D341Med (cell line): ENCODE measurements at regions not wholly inside any gene's neighbourhood (a gene's known extent, or its start where the extent isn't known, plus 50 kb on each side); places are given as distances from the start of the nearest gene placed in this dataset.
"Not testable (repeated sequence)": the region's sequence is repeated elsewhere in the genome, so short reads cannot be mapped to it uniquely, and the experiment has no call there.

Source experiments
- DNase-seq: peaks from one replicate; pipeline ENCODE4 v3.0.0; 2012; ENCODE audit warnings: low spot score

- DNase-seq, result no peak
Measured at GRCh38 chr7:67359900-67360299, 363.3 kb downstream of the TYW1 start.

- DNase-seq, result no peak
Measured at GRCh38 chr7:67361150-67361549, 364.5 kb downstream of the TYW1 start.

DNA sequence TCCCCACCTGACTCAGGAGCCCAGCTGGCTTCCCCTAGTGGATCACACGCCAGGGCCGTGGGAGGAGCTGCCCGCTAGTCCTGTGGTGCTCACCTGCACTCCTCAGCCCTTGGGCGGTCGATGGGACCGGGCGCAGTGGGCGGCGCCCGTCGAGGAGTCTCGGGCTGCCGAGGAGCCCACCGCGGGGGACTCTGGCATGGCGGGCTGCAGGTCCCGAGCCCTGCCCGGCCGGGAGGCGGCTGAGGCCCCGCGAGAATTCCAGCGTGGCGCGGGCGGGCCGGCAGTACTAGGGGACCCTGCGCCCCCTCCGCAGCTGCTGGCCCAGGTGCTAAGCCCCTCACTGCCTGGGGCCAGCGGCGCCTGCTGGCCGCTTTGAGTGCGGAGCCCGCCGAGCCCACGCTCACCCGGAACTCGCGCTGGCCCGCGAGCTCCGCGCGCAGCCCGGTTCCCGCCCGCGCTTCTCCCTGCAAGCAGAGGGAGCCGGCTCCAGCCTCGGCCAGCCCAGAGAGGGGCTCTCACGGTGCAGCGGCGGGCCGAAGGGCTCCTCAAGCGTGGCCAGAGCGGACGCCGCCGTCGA lies 367.9 kb downstream of the TYW1 start:
- DNase-seq, result no peak

GRCh38 chr7:67371429-67372305 lies 375.0 kb downstream of the TYW1 start:
- DNase-seq, result peak; percentile 91

- not testable (repeated sequence) for DNase-seq
Measured at GRCh38 chr7:67373389-67373788, 376.8 kb downstream of the TYW1 start.

DNA sequence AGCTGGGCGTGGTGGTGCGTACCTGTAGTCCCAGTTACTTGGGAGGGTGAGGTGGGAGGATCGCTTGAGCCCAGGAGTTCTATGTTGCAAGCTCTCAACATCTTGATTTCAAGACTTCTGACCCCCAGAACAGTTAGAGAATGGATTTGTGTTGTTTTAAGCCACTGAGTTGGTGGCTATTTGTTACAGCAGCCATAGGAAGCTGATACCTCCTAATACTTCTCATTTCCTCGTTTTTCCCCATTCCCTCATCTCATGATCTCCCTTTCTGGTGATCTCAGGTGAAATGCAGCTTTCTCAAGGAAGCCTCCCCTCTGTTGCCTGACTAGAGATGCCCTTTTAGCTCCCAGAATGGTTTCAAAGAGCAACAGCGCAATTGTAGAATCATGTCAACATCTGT lies 378.8 kb downstream of the TYW1 start:
- no peak for DNase-seq

GRCh38 chr7:67377939-67378862 lies 381.6 kb downstream of the TYW1 start:
- peak; percentile 88 for DNase-seq

GRCh38 chr7:67380326-67380725 lies 383.7 kb downstream of the TYW1 start:
- DNase-seq, result no peak

GRCh38 chr7:67380858-67381257 lies 384.2 kb downstream of the TYW1 start:
- no peak for DNase-seq

DNA sequence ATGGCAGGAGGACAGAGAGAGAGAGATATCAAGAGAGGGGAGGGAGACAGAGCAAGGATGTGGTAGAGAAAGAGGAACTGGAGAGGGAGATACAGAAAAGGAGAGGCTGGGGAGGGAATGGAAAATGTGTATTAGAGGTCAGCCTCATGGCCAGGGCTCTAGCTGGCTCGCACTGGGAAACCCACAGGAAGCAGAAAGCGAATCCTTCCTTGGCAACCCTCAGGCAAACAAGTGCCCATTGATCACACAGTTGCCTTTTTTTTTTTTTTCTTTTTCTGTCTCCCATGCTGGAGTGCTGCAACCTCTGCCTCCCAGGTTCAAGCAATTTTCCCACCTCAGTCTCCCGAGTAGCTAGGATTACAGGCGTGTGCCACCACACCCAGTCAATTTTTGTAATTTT lies 391.2 kb downstream of the TYW1 start:
- DNase-seq, result no peak

DNA sequence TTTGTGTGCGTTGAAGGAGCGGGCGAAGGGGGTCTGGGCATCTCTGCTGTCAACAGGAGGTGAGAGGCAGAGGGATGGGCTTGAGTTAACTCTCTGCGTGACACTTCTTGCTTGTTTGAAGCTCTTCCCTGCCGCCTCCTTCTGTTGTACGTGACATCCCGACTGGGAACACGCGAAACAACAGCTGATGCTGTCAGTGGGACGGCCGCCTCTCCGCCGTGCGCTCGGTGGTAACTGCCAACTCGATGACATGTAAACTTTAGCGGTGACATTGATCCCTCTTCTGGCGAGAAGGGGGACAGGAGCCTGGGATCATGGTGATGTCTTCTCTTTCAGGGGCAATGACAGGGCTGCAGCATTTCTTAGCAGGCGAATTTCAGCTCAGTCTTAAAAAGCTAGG lies 394.5 kb downstream of the TYW1 start:
- DNase-seq, result no peak

DNA sequence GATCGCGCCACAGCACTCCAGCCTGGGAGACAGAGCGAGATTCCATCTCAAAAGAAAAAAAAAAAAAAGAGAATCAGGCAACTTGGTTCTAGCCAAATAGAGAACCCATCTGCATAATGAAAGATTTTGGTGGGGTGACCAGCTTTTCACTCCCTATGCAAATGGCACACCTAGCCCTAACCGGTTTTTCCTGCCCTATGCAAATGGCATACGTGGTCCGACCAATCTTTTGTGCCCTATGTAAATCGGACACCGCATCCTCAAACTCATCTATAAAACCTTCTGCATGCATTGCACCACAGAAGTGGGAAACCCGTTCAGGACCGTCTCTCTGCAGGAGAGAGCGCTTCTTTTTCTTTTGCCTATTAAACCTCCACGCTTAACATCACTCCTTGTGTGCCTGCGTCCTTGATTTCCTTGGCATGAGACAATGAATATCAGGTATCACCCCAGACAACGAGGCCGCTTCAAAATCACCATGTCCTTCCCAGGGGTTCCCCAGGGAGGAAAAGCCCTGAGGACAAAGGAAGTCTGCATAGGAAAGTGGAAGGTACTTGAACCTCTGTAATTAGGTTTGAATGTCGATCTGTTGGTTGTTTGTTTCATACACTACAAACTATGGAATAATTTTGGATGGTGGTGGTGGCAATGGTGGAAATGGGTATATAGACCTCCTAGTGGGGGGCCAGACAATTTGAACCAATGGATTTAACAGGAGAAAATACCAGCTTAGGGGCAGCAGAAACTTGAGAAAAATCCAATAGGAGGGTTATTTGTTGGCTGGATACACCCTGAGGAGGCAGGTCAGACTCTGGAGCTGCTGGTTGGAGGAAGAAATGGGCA lies 396.2 kb downstream of the TYW1 start:
- DNase-seq, result no peak

GRCh38 chr7:67393903-67394302 lies 397.3 kb downstream of the TYW1 start:
- no peak for DNase-seq

- no peak for DNase-seq
Measured at GRCh38 chr7:67398916-67399315, 402.3 kb downstream of the TYW1 start.

- DNase-seq, result no peak
Measured at GRCh38 chr7:67401492-67401891, 404.9 kb downstream of the TYW1 start.

DNA sequence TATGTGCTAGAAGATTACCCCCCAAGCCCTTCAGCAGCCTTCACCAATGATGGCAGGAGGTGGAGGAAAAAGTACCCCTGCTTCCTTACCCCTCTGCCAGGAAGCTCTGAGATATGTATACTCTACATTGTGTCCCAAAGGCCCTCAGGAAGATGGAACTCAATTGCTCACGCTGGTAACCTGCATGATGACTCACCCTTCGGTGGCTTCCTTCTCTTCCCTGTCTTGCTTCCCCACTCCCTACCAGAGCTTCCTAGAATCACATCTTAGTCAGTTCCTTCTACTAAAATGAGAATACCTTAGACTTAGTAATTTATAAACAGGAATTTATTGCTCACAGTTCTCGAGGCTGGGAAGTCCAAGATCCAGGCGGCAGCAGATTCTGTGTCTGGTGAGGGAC lies 405.6 kb downstream of the TYW1 start:
- no peak for DNase-seq

DNA sequence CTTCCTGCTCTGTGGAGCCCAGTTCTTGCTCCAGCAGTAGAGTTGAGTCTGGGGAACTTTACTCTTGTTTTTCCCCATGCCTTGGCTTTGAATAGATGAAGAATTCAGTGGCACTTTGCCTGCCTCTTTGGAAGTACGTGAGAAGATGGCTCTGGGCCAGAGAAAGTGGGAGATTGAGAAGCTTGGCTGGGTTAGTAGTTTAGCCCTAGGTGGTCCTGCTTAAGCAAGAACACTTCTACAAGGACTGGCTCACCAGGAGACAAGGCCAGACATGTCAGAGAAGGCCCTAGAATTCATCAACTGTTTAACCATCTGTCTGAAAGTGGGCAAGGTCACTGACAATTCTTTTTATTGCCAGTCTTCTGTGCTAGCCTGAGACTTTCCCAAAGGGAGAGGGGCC lies 410.3 kb downstream of the TYW1 start:
- DNase-seq, result no peak

DNA sequence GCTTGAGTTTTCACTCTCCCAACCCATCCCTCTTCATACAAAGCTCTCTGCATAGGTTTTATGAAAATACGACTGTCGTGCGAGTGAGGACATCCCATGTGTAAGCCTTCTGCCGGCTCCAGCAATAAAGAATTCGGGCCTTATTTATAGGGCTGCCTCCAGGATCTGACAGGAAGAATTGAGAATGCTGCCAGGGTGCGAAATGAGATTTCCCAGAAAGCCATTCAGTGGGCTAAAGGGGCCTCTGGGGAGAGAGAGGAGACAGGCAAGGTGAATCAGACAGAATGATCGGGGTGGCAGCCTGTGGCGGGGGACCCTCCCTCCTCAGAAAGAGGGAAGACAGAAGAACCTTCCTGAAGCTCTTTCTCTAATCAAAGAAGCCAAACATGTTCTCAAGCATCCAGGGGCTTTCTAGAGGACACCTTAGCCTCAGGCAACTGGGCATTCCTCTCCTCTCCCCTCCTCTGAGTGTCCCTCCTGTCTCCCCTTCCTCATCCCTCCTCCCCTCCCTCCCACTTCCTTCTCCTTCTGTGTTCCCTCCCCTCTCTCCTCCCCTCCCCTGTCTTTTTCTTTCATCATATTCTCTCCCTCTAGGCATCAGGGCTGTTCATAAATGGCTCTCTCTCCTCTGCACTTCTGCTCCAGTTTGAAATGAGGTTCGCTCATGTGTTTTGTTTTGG lies 410.9 kb downstream of the TYW1 start:
- DNase-seq, result no peak

GRCh38 chr7:67408109-67408508 lies 411.5 kb downstream of the TYW1 start:
- DNase-seq, result no peak

DNA sequence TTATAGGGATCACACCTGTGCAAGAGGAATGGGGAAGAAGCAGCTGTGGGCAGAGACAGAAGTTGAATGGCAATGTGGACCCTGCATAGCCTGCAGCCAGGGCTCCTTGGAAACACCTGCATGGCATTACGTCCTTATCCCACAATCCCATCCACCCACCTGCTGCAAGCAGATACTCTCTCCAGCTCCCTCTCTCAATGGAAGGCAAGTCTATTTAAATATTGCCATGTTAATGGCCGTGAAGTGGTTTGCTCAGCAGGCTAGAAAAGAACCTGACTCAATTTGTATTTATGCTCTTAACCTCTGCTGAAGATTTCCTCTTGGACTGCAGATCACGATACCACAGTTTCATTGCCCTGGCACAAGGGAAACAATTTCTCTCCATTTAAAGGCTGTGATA lies 417.0 kb downstream of the TYW1 start:
- DNase-seq, result no peak

DNA sequence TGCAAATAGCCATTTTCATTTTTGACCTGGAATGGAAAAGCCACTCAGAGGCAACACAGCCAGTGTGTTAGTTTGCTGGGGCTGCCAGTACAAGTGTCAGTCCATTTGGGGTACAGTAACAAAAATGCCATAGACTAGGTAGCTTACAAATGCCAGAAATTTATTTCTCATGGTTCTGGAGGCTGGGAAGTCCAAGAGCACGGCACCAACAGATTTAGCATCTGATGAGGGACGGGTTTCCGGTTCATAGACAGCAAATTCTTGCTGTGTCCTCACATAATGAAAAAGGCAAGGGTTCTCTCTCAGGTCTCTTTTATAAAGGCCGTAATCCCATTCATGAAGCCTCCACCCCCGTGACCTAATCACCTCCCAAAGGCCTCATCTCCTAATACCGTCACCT lies 418.2 kb downstream of the TYW1 start:
- DNase-seq, result no peak
